Erythroblast (primary cell): ENCODE measurements at regions not wholly inside any gene's neighbourhood (a gene's known extent, or its start where the extent isn't known, plus 50 kb on each side); places are given as distances from the start of the nearest gene placed in this dataset.

ENCODE experiments used
- GATA1 ChIP-seq: IDR thresholded peaks from 2 replicates; pipeline ENCODE4 v1.6.1; 2011; ENCODE audit warnings: low read depth, mild to moderate bottlenecking, control low read depth, low read length, moderate library complexity
- POLR2A ChIP-seq: IDR thresholded peaks from 2 replicates; pipeline ENCODE4 v1.6.1; 2011; ENCODE audit warnings: mild to moderate bottlenecking, low read length

DNA sequence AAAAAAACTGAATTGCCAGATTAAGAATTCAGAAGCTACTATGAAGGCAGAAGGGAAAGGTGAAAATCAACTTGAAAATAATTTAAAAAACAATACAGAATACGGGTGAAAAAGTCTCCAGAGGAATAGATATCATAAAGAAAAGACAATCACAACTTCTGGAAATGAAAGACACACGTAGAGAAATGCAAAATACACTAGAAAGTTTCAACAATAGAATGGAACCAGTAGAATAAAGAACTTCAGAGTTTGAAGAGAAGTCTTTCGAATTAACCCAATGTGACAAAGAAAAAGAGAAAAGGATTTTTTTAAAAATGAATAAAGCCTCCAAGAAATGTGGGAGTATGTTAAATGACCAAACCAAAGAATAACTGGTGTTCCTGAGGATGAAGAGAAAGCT is 263.8 kb upstream of the FAT3 start:
- TF ChIP-seq POLR2A (no peak), GATA1 (no peak)
